Epithelial cell of esophagus (primary cell): ENCODE measurements at regions not wholly inside any gene's neighbourhood (a gene's known extent, or its start where the extent isn't known, plus 50 kb on each side); places are given as distances from the start of the nearest gene placed in this dataset.

Experiments used
- DNase-seq: peaks from one replicate; pipeline ENCODE4 v3.0.0; 2010; ENCODE audit warnings: low read depth
- H3K4me3 ChIP-seq: 2 replicates; pipeline ENCODE4 v1.5.1; 2011; ENCODE audit warnings: mild to moderate bottlenecking, low read length, control low read depth
- CTCF ChIP-seq: IDR thresholded peaks from 2 replicates; pipeline ENCODE4 v1.5.1; 2011; ENCODE audit warnings: low read depth, mild to moderate bottlenecking, low read length, control low read depth, inconsistent platforms; ENCODE audit not compliant: insufficient read depth; ENCODE audit errors: missing control alignments

GRCh38 chr1:238377280-238377919 is 486.7 kb upstream of the ZP4 start:
- no peak for TF ChIP-seq CTCF
- no peak for DNase-seq
- no peak overlapping the region for H3K4me3 ChIP-seq

GRCh38 chr1:238370599-238370998 is 479.9 kb upstream of the ZP4 start:
- DNase-seq = no peak
- H3K4me3 ChIP-seq = no peak overlapping the region
- no peak for TF ChIP-seq CTCF

GRCh38 chr1:238364214-238364892 is 473.6 kb upstream of the ZP4 start:
- DNase-seq = no peak
- TF ChIP-seq CTCF = no peak
- H3K4me3 ChIP-seq = no peak overlapping the region

GRCh38 chr1:238360474-238360873 is 469.8 kb upstream of the ZP4 start:
- TF ChIP-seq CTCF = no peak
- H3K4me3 ChIP-seq = no peak overlapping the region
- DNase-seq = no peak

- H3K4me3 ChIP-seq = no peak overlapping the region
- no peak for TF ChIP-seq CTCF
- no peak for DNase-seq
Measured at GRCh38 chr1:238350471-238350870, 459.7 kb upstream of the ZP4 start.

- TF ChIP-seq CTCF = no peak
- no peak overlapping the region for H3K4me3 ChIP-seq
- DNase-seq = no peak
Measured at GRCh38 chr1:238346340-238346739, 455.6 kb upstream of the ZP4 start.

- no peak overlapping the region for H3K4me3 ChIP-seq
- TF ChIP-seq CTCF = no peak
- no peak for DNase-seq
Measured at GRCh38 chr1:238345837-238346236, 455.1 kb upstream of the ZP4 start.
